Caco-2 (cell line): ENCODE measurements at regions not wholly inside any gene's neighbourhood (a gene's known extent, or its start where the extent isn't known, plus 50 kb on each side); places are given as distances from the start of the nearest gene placed in this dataset.

ENCODE experiments used
- BruUV-seq: library from RNA; stranded (reverse); fragments of 400-500 nt; replicated peaks from 2 replicates; lab custom pipeline; 2021; lab: Mats Ljungman, UMichigan
- CTCF ChIA-PET: fragments of 300-600 bp; sonication (Branson Sonifier 250); formaldehyde crosslinking; loops from one replicate; lab custom pipeline; 2022; ENCODE audit warnings: antibody characterized with exemption; lab: Charles Lee
- POLR2A ChIA-PET: fragments of 300-600 bp; sonication (Branson Sonifier 250); formaldehyde crosslinking; loops from one replicate; lab custom pipeline; 2022; ENCODE audit warnings: antibody characterized with exemption; lab: Charles Lee
- DNase-seq, 2 experiments: peaks; one replicate each; pipeline versions ENCODE4 v3.0.0 to v3.0.0-alpha.2; 2020 to 2022
- H3K27me3 ChIP-seq: replicated peaks from 2 replicates; pipeline ENCODE4 v1.6.0; 2011; ENCODE audit warnings: low read length; ENCODE audit not compliant: control insufficient read depth, insufficient read depth
- H3K36me3 ChIP-seq: 2 replicates; pipeline ENCODE4 v1.5.1; 2011; ENCODE audit warnings: low read length; ENCODE audit not compliant: control insufficient read depth, insufficient read depth
- H3K4me1 ChIP-seq: fragments of 250-450 bp; sonication (Bioruptor Pico); 2 replicates; pipeline ENCODE4 v1.5.1; 2020; ENCODE audit warnings: mild to moderate bottlenecking
- H3K4me3 ChIP-seq: 2 replicates; pipeline ENCODE4 v1.5.1; 2011; ENCODE audit warnings: low read depth, mild to moderate bottlenecking, control low read depth, low read length
- H3K9me3 ChIP-seq: fragments of 250-450 bp; sonication (Bioruptor Pico); 2 replicates; pipeline ENCODE4 v1.5.1; 2020; ENCODE audit warnings: mild to moderate bottlenecking, moderate library complexity
- H3K27ac Mint-ChIP-seq: one replicate; pipeline ENCODE4 v1.8.0; 2022; ENCODE audit warnings: mixed read lengths; ENCODE audit not compliant: unreplicated experiment
- H3K27me3 Mint-ChIP-seq: one replicate; pipeline ENCODE4 v1.8.0; 2022; ENCODE audit warnings: mixed read lengths; ENCODE audit not compliant: insufficient read depth, unreplicated experiment
- H3K36me3 Mint-ChIP-seq: one replicate; pipeline ENCODE4 v1.8.0; 2022; ENCODE audit warnings: mild to moderate bottlenecking, mixed read lengths; ENCODE audit not compliant: insufficient read depth, unreplicated experiment
- H3K4me1 Mint-ChIP-seq: one replicate; pipeline ENCODE4 v1.8.0; 2022; ENCODE audit warnings: low read depth, mixed read lengths; ENCODE audit not compliant: unreplicated experiment
- H3K4me3 Mint-ChIP-seq: one replicate; pipeline ENCODE4 v1.8.0; 2022; ENCODE audit warnings: mild to moderate bottlenecking, moderate library complexity, mixed read lengths; ENCODE audit not compliant: unreplicated experiment
- H3K9me3 Mint-ChIP-seq: one replicate; pipeline ENCODE4 v1.8.0; 2022; ENCODE audit warnings: mixed read lengths; ENCODE audit not compliant: unreplicated experiment
- CTCF ChIP-seq, 2 experiments: fragments of 200-600 bp in 1 of 2; IDR thresholded peaks; 1 replicate in 1 of 2; 2 replicates in 1 of 2; pipeline versions ENCODE4 v1.5.1 to v1.8.0; 2011 to 2022; ENCODE audit warnings: antibody characterized with exemption in 1 of 2, control low read depth in 1 of 2, inconsistent platforms in 1 of 2, low read depth in 1 of 2, low read length in 1 of 2, mild to moderate bottlenecking in 1 of 2, moderate library complexity in 1 of 2; ENCODE audit not compliant: insufficient read depth in 1 of 2, severe bottlenecking in 1 of 2, unreplicated experiment in 1 of 2
- intact Hi-C: fragments of 100-400 bp; cut with micrococcal nuclease; formaldehyde crosslinking; loops from one replicate; pipeline ENCODE4 v1.10.0; 2022; ENCODE audit not compliant: unreplicated experiment

- Histone ChIP-seq H3K9me3 (no peaks in the 10 kb centered on the region; the same call in 1 of the 2 replicates), H3K4me1 (no peaks in the 10 kb centered on the region), H3K27me3 (no peaks in the 10 kb centered on the region), H3K36me3 (no peaks in the 10 kb centered on the region), H3K4me3 (no peak overlapping the region)
- Mint-ChIP-seq H3K27ac (no peak overlapping the region), H3K4me3 (no peak overlapping the region), H3K4me1 (no peaks in the 10 kb centered on the region), H3K27me3 (peaks cover 13% of the 10 kb centered on the region), H3K36me3 (no peaks in the 10 kb centered on the region), H3K9me3 (no peaks in the 10 kb centered on the region)
- no peak for TF ChIP-seq CTCF (IDR thresholded peaks at IDR 0.05; ENCODE audit: insufficient read depth in 1 of 2, low read depth in 1 of 2, low read length in 1 of 2, severe bottlenecking in 1 of 2, unreplicated experiment in 1 of 2)
- no TSS peak for BruUV-seq
- intact Hi-C loops = no loop called here
- no peak for DNase-seq
- CTCF ChIA-PET = no interaction called here
- POLR2A ChIA-PET = no interaction called here
Measured at GRCh38 chr4:176548571-176548970, 228.8 kb downstream of the SPCS3 start.

- Histone ChIP-seq H3K4me1 (no peaks in the 10 kb centered on the region), H3K9me3 (no peaks in the 10 kb centered on the region; the same call in 1 of the 2 replicates), H3K36me3 (no peaks in the 10 kb centered on the region), H3K4me3 (no peak overlapping the region), H3K27me3 (no peaks in the 10 kb centered on the region)
- intact Hi-C loops = no loop called here
- no peak for DNase-seq
- BruUV-seq = no TSS peak
- TF ChIP-seq CTCF (IDR thresholded peaks at IDR 0.05; ENCODE audit: insufficient read depth in 1 of 2, low read depth in 1 of 2, low read length in 1 of 2, severe bottlenecking in 1 of 2, unreplicated experiment in 1 of 2) = no peak
- Mint-ChIP-seq H3K4me1 (no peaks in the 10 kb centered on the region), H3K27me3 (peaks cover 13% of the 10 kb centered on the region), H3K4me3 (no peak overlapping the region), H3K27ac (no peak overlapping the region), H3K9me3 (no peaks in the 10 kb centered on the region), H3K36me3 (no peaks in the 10 kb centered on the region)
- CTCF ChIA-PET = no interaction called here
- POLR2A ChIA-PET = no interaction called here
Measured at GRCh38 chr4:176549161-176549865, 229.5 kb downstream of the SPCS3 start.

- H3K9me3 Mint-ChIP-seq = no peaks in the 10 kb centered on the region
- BruUV-seq = no TSS peak
Measured at GRCh38 chr4:176558661-176559060, 234.1 kb downstream of the VEGFC start.

More at GRCh38 chr4:176558661-176559060, 234.1 kb downstream of the VEGFC start:
- H3K27ac Mint-ChIP-seq = no peak overlapping the region
- H3K36me3 Mint-ChIP-seq = no peaks in the 10 kb centered on the region
- Histone ChIP-seq H3K27me3 (no peaks in the 10 kb centered on the region), H3K4me1 (no peaks in the 10 kb centered on the region), H3K36me3 (no peaks in the 10 kb centered on the region), H3K9me3 (no peaks in the 10 kb centered on the region), H3K4me3 (no peak overlapping the region)
- H3K4me3 Mint-ChIP-seq = no peak overlapping the region
- intact Hi-C loops = no loop called here
- DNase-seq = no peak
- H3K4me1 Mint-ChIP-seq = no peaks in the 10 kb centered on the region
- POLR2A ChIA-PET = no interaction called here
- peaks cover 7% of the 10 kb centered on the region for H3K27me3 Mint-ChIP-seq
- no peak for TF ChIP-seq CTCF (IDR thresholded peaks at IDR 0.05; ENCODE audit: insufficient read depth in 1 of 2, low read depth in 1 of 2, low read length in 1 of 2, severe bottlenecking in 1 of 2, unreplicated experiment in 1 of 2)
- CTCF ChIA-PET = no interaction called here
